ENCODE measurements at regions not wholly inside any gene's neighbourhood (a gene's known extent, or its start where the extent isn't known, plus 50 kb on each side); places are given as distances from the start of the nearest gene placed in this dataset.
"Not testable (repeated sequence)": the region's sequence is repeated elsewhere in the genome, so short reads cannot be mapped to it uniquely, and the experiment has no call there.

DNA sequence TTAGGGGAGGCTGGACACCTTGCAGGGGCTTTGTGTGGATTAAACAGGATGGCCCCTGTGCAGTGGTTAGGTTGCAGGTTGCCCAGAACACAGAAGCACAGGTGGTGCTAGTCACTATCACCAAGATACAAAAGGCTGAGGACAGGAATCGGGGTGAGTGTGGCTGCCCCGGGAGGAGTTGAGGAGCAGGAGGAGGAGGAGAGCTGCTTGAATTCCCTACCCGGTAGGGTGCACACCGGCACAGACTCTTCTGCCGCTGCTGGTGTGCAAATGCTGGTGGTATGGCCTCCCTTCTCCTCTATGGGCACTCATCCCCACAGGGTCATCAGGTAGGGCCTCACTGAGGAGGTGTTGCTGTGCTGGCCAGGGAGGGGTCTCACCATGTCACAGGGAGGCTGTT is 67.5 kb upstream of the SMAD6 start:
- Histone ChIP-seq H3K9ac (no peak overlapping the region), H3K4me1 (ENCODE audit: low read depth, poor library complexity, severe bottlenecking) (no peaks in the 10 kb centered on the region), H2AFZ (ENCODE audit: low read depth) (no peak overlapping the region), H3K36me3 (ENCODE audit: insufficient read depth) (no peaks in the 10 kb centered on the region), H3K27ac (no peak overlapping the region), H4K20me1 (ENCODE audit: insufficient read depth) (no peaks in the 10 kb centered on the region), H3K27me3 (ENCODE audit: insufficient read depth, low read depth) (no peaks in the 10 kb centered on the region), H3K4me3 (IDR thresholded peaks at IDR 0.05; ENCODE audit: insufficient read depth, low read depth, low read length) (no peak overlapping the region), H3K4me2 (no peak overlapping the region), H3K79me2 (ENCODE audit: insufficient read depth, low read depth) (no peaks in the 10 kb centered on the region)
- TF ChIP-seq, protein P1, sequence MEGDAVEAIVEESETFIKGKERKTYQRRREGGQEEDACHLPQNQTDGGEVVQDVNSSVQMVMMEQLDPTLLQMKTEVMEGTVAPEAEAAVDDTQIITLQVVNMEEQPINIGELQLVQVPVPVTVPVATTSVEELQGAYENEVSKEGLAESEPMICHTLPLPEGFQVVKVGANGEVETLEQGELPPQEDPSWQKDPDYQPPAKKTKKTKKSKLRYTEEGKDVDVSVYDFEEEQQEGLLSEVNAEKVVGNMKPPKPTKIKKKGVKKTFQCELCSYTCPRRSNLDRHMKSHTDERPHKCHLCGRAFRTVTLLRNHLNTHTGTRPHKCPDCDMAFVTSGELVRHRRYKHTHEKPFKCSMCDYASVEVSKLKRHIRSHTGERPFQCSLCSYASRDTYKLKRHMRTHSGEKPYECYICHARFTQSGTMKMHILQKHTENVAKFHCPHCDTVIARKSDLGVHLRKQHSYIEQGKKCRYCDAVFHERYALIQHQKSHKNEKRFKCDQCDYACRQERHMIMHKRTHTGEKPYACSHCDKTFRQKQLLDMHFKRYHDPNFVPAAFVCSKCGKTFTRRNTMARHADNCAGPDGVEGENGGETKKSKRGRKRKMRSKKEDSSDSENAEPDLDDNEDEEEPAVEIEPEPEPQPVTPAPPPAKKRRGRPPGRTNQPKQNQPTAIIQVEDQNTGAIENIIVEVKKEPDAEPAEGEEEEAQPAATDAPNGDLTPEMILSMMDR (conservative IDR thresholded peaks at IDR 0.05; ENCODE audit: low read depth, low read length), result no peak

DNA sequence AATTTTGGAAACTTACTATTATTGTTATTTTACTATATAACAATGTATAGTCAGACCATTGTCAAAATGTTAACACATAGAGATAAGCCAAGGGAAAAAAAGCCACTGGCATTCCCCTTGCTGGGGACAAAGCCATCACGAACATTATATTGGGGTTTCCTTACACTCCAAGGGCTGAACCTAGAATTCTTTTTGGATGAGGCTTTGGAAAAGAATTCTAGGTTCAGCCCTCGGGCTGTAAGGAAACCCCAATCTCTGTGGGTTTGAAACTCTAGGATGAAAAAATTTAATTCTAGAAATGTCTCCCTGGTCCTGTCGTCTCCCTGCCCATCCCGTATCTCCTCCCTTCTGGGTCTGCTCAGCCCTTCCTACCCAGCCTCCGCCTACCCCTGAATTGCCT is 67.0 kb upstream of the SMAD6 start:
- H3K27me3 ChIP-seq (ENCODE audit: insufficient read depth, low read depth), result no peaks in the 10 kb centered on the region
- no peaks in the 10 kb centered on the region for H3K79me2 ChIP-seq (ENCODE audit: insufficient read depth, low read depth)
- TF ChIP-seq, protein P1 (conservative IDR thresholded peaks at IDR 0.05; ENCODE audit: low read depth, low read length), result no peak
- no peaks in the 10 kb centered on the region for H4K20me1 ChIP-seq (ENCODE audit: insufficient read depth)
- H3K4me3 ChIP-seq (IDR thresholded peaks at IDR 0.05; ENCODE audit: insufficient read depth, low read depth, low read length), result no peak overlapping the region
- H2AFZ ChIP-seq (ENCODE audit: low read depth), result no peak overlapping the region
- H3K27ac ChIP-seq, result no peak overlapping the region
- no peaks in the 10 kb centered on the region for H3K4me1 ChIP-seq (ENCODE audit: low read depth, poor library complexity, severe bottlenecking)
- H3K36me3 ChIP-seq (ENCODE audit: insufficient read depth), result no peaks in the 10 kb centered on the region
- no peak overlapping the region for H3K4me2 ChIP-seq
- H3K9ac ChIP-seq, result no peak overlapping the region

DNA sequence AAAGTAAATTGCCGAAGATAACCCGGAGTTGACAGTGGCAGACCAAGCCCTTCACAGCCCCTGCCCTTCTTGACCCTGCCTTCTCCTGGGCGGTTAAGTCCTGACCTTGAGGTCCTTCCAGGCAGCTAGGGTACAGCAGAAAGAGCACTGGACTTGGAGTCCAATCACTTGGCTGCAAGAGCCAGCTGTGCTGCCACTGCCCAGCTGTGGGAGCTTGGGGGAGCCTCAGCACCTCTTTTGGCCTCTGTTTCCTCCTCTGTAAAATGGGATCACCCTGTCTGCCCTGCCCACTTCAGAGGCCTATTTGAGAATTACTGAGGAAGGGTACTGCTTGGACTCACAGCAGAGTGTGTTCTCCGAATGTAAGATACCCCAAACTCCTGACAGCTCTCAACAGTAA is 66.2 kb upstream of the SMAD6 start:
- Histone ChIP-seq H3K27me3 (ENCODE audit: insufficient read depth, low read depth) (no peaks in the 10 kb centered on the region), H3K36me3 (ENCODE audit: insufficient read depth) (no peaks in the 10 kb centered on the region), H2AFZ (ENCODE audit: low read depth) (no peak overlapping the region), H4K20me1 (ENCODE audit: insufficient read depth) (no peaks in the 10 kb centered on the region), H3K79me2 (ENCODE audit: insufficient read depth, low read depth) (no peaks in the 10 kb centered on the region), H3K4me2 (no peak overlapping the region), H3K4me3 (IDR thresholded peaks at IDR 0.05; ENCODE audit: insufficient read depth, low read depth, low read length) (no peak overlapping the region), H3K27ac (no peak overlapping the region), H3K4me1 (ENCODE audit: low read depth, poor library complexity, severe bottlenecking) (no peaks in the 10 kb centered on the region), H3K9ac (no peak overlapping the region)
- TF ChIP-seq, protein P1 (conservative IDR thresholded peaks at IDR 0.05; ENCODE audit: low read depth, low read length), result no peak

DNA sequence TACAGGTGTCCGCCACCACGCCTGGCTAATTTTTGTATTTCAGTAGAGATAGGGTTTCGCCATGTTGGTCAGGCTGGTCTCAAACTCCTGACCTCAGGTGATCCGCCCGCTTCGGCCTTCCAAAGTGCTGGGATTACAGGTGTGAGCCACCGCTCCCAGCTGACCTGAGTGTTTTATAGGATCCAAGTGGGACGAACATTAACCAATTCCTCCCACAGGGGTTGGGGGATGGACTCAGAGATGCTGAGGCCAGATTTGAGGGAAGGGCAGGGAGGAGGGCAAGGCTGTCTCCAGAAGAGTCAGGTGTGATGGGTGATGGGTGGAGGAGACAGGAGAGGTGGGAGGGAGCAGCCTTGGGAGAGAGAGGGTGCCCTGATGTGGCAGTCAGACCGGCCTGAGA is 65.0 kb upstream of the SMAD6 start:
- H3K4me3 ChIP-seq (IDR thresholded peaks at IDR 0.05; ENCODE audit: insufficient read depth, low read depth, low read length); H3K4me1 ChIP-seq (ENCODE audit: low read depth, poor library complexity, severe bottlenecking); H3K27me3 ChIP-seq (ENCODE audit: insufficient read depth, low read depth); H3K9ac ChIP-seq; H3K27ac ChIP-seq; H2AFZ ChIP-seq (ENCODE audit: low read depth); H4K20me1 ChIP-seq (ENCODE audit: insufficient read depth); H3K4me2 ChIP-seq; H3K36me3 ChIP-seq (ENCODE audit: insufficient read depth); H3K79me2 ChIP-seq (ENCODE audit: insufficient read depth, low read depth): not testable (repeated sequence)

DNA sequence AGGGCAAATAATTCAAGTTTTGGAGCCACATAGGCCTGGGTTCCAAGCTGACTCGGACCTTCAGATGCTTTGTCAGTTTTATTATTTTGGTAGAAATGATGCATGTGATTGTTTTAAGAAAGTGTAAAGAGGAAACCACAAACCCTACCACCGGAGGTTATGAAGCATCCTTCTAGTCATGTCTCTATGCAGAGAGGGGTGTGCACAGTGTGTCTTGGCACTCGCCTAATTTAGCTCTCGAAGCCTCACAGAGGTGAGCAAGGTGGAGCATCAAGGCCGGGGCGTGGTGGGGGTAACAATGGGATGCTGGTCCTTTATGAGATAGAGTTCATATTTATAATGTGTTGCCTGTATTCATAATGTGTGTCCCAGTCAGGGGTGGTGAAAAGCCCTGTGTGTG is 63.7 kb upstream of the SMAD6 start:
- H3K9ac ChIP-seq, result no peak overlapping the region
- H3K27me3 ChIP-seq (ENCODE audit: insufficient read depth, low read depth), result no peaks in the 10 kb centered on the region
- no peaks in the 10 kb centered on the region for H3K36me3 ChIP-seq (ENCODE audit: insufficient read depth)
- no peaks in the 10 kb centered on the region for H4K20me1 ChIP-seq (ENCODE audit: insufficient read depth)
- H3K4me1 ChIP-seq (ENCODE audit: low read depth, poor library complexity, severe bottlenecking), result no peaks in the 10 kb centered on the region
- H2AFZ ChIP-seq (ENCODE audit: low read depth), result no peak overlapping the region
- no peak overlapping the region for H3K4me3 ChIP-seq (IDR thresholded peaks at IDR 0.05; ENCODE audit: insufficient read depth, low read depth, low read length)
- TF ChIP-seq, protein P1 (conservative IDR thresholded peaks at IDR 0.05; ENCODE audit: low read depth, low read length), result no peak
- no peaks in the 10 kb centered on the region for H3K79me2 ChIP-seq (ENCODE audit: insufficient read depth, low read depth)
- no peak overlapping the region for H3K4me2 ChIP-seq
- H3K27ac ChIP-seq, result no peak overlapping the region
